Adrenal gland (tissue), 5 donors: ENCODE measurements at regions not wholly inside any gene's neighbourhood (a gene's known extent, or its start where the extent isn't known, plus 50 kb on each side); places are given as distances from the start of the nearest gene placed in this dataset.

Experiments
- CTCF ChIP-seq, 6 experiments: fragments of 450-650 bp in 4 of 6; fragments of 200-600 bp in 2 of 6; sonication (generic) in 1 of 6; IDR thresholded peaks; 1 replicate in 5 of 6; 2 replicates in 1 of 6; pipeline versions ENCODE4 v1.5.1 to v1.8.0; 2016 to 2021; ENCODE audit warnings: antibody characterized with exemption in 6 of 6, mild to moderate bottlenecking in 2 of 6, moderate library complexity in 1 of 6
- POLR2A ChIP-seq, 2 donors: fragments of 450-650 bp; IDR thresholded peaks; one replicate each; pipeline ENCODE4 v1.6.1; 2017; ENCODE audit warnings: antibody characterized with exemption in 2 of 2, mild to moderate bottlenecking in 2 of 2, moderate library complexity in 1 of 2
- donor health status: DM: no; HTN: no; CAD: no.

- no peak for TF ChIP-seq CTCF (IDR thresholded peaks at IDR 0.05)
- TF ChIP-seq POLR2A (IDR thresholded peaks at IDR 0.05), result no peak
These were observed 179.3 kb upstream of the FGF10 start for GRCh38 chr5:44568519-44568918.
